C4-2B (cell line): ENCODE measurements at regions not wholly inside any gene's neighbourhood (a gene's known extent, or its start where the extent isn't known, plus 50 kb on each side); places are given as distances from the start of the nearest gene placed in this dataset.

Experiments used
- ZFX ChIP-seq: fragments of 450-650 bp; IDR thresholded peaks from 2 replicates; pipeline ENCODE4 v1.6.1; 2017
- TF ChIP-seq, protein P1 (sequence below): fragments of 450-650 bp; conservative IDR thresholded peaks from 2 replicates; pipeline ENCODE4 v1.5.1; 2017; ENCODE audit warnings: mild to moderate bottlenecking

DNA sequence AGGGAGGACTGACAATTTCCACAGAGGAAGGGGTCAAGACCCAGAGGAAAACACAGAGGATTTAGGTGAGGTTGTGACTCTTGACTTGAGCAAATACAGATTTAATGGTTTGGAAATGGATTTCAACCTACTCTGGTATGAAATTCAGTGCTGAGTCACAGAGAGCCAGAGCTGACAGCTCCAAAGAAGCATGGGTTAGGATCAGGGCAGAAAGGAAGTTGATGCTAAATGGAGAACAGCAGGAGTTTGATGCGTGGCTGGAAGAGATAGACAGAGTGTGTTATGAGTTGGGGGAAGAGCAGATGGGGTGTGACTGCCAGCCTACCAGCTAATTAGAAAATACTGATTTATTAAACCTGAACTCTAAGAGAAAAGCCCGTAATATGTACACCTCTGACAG is 272.6 kb downstream of the FOXG1 start:
- TF ChIP-seq, protein P1, sequence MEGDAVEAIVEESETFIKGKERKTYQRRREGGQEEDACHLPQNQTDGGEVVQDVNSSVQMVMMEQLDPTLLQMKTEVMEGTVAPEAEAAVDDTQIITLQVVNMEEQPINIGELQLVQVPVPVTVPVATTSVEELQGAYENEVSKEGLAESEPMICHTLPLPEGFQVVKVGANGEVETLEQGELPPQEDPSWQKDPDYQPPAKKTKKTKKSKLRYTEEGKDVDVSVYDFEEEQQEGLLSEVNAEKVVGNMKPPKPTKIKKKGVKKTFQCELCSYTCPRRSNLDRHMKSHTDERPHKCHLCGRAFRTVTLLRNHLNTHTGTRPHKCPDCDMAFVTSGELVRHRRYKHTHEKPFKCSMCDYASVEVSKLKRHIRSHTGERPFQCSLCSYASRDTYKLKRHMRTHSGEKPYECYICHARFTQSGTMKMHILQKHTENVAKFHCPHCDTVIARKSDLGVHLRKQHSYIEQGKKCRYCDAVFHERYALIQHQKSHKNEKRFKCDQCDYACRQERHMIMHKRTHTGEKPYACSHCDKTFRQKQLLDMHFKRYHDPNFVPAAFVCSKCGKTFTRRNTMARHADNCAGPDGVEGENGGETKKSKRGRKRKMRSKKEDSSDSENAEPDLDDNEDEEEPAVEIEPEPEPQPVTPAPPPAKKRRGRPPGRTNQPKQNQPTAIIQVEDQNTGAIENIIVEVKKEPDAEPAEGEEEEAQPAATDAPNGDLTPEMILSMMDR = no peak
- TF ChIP-seq ZFX = no peak
